DLD1 (cell line): ENCODE measurements at regions not wholly inside any gene's neighbourhood (a gene's known extent, or its start where the extent isn't known, plus 50 kb on each side); places are given as distances from the start of the nearest gene placed in this dataset.

Experiments
- in situ Hi-C: cut with HindIII; loops from 2 replicates; pipeline ENCODE4 v1.10.0; 2017; ENCODE audit warnings: low sequenced_read_pairs

DNA sequence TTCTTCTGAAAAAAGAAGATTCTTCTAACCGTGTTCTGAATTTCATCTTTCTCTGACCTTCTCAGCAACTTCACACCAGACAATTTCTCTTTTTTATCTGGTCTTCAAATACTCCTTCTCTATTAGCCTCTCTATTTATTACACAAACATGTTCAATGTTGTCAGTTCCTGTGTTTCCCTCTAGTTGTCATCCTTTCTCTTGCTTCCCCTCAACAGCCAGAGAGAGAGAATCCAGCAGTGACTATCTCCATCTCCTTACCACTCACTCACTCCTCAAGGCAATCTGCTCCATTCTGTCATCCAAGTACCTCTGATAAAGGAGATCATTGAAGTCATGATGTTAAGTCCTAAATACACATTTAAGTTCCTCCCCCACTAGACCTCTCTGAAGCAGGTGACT, 491.9 kb upstream of the CHAC2 start:
- in situ Hi-C loops: no loop called here

DNA sequence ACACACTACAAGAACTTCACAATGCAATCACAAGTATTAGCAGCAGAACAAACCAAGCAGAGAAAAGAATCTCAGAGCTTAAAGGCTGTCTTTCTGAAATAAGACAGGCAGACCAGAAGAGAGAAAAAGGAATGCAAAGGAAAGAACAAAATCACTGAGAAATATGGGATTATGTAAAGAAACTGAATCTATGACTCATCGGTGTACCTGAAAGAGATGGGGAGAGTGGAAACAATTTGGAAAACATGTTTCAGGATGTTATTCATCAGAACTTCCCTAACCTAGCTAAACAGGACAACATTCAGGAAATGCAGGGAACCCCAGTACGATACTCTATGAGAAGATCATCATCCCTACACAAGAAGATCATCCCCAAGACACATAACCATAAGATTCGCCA, 499.0 kb upstream of the CHAC2 start:
- in situ Hi-C loops: no loop called here

DNA sequence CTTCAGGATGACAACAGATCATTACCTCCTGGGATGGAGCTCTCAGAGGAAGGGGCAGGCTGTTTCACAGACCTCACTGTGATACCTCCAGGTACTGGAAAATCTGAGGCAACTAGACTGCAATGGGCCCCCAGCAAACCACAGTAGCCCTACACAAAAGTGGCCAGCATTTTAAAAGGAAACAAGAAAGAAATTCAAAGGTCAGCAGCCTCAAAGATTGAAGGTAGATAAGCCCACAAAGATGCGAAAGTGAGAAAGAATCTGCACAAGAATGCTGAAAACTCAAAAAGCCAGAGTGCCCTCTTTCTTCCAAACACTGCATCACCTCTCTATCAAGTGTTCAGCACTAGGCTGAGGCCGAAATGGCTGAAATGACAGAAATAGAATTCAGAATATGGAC, 499.5 kb upstream of the CHAC2 start:
- in situ Hi-C loops: no loop called here

DNA sequence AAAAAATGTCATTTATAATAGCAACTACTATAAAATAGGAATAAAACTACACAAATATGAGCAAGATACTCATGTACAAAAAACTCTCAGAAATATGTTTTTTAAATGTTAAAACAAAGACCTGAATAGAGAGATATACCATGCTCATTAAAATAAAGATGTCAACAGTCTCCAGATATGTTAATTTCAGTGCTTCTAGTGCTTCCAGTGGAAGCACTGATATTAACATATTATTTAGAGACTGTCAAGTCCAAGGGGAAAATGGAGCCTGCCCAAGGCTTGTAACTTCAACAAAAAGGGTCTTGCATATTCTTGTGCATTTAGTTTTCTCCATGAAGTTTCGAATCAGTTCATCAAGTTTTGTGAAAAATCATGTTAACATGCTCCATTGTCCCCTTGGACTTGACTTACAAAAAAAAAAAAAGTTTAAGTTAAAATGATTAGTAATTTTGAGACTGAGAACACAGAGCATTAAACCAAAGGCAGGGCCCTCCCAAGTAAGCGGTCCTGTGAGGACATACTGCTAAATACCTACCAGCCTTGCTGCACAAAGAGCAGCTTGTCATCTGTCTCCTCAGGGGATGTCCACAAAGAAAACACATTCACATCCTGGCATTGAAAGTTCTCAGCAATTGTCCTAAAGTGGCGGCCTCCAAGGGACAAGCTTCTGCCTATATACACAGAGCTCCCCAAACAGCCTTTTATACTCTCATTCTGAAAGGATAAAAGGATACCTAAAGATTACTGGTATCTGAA, 501.9 kb upstream of the CHAC2 start:
- in situ Hi-C loops: no loop called here

DNA sequence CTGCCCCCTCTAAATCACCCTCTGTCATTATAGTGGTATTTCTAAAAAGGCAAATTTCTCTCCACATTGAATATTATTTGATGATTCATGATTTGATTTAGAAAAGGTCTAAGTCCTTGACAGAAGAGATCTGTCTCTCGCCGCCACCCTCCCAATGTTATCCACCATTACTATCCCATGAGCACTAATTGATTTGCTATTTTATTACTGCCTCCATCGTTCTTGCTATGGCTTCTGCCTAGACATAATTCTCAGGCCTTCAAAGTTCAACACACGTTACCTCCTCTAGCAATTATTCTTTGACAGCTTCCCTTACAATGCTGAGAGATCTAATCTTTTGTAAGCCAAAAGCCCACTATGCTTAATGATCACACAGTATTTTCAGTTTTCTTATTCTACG, 507.0 kb upstream of the CHAC2 start:
- in situ Hi-C loops: no loop called here

DNA sequence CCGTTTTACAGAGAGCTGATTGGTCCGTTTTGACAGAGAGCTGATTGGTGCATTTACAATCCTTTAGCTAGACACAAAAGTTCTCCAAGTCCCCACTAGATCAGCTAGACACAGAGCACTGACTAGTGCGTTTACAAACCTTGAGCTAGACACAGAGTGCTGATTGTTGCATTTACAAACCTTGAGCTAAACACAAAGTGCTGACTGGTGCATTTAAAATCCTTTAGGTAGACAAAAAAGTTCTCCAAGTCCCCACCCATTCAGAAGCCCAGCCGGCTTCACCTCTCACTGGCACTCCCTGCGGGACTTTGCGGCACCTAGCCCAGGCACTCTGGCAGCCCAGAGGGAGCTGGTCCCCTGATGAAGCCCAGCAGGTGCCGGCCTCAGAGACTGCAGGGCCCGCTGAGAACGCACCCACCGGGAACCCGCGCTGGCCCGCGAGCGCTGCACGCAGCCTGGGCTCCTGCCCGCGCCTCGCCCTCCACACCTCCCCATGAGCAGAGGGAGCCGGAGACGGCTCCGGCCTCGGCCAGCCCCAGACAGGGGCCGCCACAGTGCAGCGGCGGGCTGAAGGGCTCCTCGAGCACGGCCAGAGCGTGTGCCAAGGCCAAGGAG, 508.1 kb upstream of the CHAC2 start:
- in situ Hi-C loops: no loop called here

DNA sequence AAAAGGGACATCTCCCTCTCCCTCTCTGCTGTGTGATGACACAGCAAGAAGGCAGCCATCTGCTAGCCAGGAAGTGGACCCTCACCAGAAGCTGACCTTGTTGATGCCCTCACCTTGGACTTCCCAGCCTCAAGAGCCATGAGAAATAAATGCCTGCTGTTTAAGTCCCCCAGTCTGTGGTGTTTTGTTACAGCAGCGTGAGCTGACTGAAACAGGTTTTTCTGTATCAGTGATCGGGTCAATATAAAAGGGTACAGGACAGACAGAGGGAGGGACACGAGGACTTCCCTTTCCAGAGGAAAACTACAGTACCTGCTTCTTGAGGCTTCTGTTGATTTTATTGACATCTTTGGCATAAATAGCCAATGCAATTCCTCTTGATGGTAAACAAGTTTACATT, 510.3 kb upstream of the CHAC2 start:
- in situ Hi-C loops: no loop called here

DNA sequence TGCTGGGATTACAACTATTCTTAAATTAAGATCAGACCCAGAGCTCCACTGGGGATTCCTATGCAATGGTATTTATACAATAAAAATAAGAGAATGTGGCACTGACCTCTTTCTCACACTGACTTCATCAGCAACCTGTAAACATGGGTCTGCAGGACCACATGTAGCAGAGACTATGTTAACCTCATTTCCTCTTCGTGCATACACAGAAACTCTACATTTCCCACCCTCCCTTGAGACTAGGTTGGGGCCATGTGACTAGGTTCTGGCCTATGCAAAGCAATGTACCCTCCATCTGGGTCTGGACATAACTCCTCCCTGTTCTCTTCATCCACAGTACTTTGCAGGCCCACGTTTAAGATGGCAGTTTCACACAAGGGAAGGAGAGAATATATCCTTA, 514.4 kb upstream of the CHAC2 start:
- in situ Hi-C loops: no loop called here

DNA sequence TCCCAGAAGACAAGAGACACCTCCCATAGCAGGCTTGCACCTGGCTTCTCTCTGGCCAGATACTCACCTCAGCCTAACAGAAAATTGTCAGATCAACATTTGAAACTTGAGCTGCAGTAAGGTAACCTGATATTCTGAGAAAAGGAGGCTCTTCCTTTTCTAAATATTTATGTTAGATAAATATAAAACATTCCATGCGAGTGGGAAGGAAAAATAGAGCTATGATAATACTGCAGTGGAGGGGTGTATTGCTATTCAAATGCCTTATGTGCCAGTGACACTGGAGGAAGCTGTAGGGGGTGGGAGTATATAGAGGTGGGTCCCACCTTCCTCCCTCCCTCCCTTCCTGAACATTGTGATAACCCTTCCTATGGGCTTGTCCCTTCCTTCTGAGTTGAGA, 515.5 kb upstream of the CHAC2 start:
- in situ Hi-C loops: no loop called here

DNA sequence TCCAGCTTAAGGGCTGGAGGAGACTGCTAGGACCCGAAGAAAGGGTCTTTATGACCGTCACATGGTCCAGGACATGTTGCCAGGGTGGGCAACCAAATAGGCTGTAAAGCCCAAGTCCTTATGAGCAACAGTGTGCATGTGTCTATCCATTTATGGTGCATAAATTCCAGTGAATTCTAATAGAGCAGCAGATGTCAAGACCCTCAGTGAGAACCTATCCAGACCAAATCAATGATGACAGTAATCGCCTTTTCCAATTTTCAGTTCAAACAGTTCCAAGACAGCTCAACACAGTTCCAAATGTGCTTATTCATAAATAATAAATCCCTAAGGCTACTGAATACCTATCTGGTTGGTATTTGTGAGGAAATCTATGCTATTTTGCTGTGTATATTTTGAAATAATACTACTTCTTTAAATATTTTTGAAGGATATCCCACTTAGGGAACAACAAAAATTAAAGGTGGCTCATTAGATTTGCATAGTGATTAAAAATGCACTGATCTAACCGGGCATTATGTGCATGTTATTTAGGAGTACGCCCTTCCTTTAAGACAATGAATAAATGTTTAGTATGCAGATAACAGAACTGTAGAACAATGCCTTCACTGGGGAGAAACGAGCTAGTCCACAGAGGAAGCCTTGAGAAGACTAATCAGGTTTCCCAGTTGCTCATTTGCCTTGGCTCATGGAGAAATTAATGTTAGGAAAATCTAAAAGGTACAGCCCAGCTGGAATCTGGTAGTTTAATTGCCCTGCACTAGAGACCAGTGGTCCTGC, 519.5 kb upstream of the CHAC2 start:
- in situ Hi-C loops: no loop called here

DNA sequence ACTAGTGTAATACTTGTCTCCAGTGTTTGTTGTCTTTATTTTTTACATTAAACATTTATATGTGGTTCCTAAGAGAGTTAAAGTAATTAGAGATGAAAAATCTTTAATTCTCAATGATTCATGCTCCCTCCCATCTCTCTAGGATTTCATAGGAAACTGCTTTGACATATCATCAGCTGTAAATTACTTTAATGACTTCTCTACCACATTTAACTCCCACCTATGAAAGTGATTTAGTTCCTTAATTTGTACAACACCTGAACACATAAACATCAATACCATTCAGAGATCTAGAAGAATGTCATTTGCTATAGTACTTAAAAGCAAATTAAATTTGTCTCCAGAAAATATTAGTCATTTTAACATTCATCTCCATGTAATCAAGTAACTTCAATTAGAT, 524.2 kb upstream of the CHAC2 start:
- in situ Hi-C loops: no loop called here

DNA sequence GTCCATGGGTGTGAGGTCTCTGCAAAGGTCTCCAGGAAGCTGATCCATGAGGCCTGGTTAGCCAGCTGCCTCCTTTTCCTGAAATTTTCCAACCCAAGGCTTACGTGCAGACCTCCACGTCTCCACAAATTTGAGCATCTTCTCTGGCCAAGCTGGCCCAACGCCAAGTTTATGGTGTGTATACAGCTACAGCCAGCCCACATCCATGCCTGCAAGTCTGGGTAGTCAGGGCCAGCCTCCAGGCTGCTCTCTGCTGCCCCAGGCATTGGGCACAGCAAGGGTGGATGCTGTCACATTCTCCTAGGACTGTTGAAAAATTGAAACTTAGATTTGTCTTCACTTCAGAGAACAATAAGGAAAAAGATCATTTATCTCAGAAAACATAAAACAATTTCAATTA, 525.5 kb upstream of the CHAC2 start:
- in situ Hi-C loops: no loop called here

DNA sequence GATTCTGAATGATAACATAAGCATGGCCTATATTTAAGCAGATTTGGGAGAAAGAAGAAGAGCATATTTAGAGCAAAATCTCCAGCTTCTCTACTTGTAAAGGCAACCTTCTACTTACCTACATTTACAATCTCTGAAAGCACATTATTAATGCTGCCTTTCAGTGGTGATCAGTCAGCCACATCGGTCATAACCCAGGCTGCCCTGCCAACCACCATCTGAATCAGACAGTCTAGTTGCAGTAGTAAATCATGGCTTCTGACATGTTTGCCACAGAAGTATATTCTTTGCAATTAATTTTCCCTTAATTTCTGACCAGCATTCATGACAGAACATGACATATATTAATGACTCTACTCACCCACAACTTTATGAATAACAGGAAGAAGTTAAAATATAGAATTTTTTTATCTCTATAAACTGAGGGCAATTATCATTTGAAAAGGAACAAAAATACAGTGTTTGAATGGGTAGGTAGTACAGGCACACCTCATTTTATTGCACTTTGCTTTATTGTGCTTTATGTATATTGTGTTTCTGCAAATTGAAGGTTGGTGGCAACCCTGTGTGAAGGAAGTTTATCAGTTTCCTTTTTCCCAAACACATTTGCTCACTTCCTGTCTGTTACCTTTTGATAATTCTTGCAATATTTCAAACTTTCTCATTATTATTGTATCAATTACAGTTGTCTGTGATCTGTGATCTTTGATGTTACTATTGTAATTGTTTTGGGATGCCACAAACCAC, 531.6 kb upstream of the CHAC2 start:
- in situ Hi-C loops: no loop called here

DNA sequence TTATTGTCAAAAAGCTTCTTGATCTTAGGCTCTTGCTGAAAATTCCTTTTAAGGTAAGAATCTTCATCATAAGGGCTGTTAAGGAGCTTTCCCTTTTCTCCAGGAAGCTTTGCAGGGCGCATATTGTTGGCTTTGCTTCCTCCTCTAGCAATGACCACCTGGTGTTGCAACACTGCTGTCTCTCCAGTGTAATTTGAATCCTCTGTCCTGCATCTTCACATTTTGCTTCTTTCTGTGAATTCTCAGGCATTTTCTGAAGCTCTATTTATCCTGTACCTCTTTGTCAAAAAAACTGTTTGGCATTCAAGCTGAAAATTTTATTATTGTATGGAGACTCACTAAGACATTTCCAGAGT, 533.1 kb upstream of the CHAC2 start:
- in situ Hi-C loops: no loop called here

DNA sequence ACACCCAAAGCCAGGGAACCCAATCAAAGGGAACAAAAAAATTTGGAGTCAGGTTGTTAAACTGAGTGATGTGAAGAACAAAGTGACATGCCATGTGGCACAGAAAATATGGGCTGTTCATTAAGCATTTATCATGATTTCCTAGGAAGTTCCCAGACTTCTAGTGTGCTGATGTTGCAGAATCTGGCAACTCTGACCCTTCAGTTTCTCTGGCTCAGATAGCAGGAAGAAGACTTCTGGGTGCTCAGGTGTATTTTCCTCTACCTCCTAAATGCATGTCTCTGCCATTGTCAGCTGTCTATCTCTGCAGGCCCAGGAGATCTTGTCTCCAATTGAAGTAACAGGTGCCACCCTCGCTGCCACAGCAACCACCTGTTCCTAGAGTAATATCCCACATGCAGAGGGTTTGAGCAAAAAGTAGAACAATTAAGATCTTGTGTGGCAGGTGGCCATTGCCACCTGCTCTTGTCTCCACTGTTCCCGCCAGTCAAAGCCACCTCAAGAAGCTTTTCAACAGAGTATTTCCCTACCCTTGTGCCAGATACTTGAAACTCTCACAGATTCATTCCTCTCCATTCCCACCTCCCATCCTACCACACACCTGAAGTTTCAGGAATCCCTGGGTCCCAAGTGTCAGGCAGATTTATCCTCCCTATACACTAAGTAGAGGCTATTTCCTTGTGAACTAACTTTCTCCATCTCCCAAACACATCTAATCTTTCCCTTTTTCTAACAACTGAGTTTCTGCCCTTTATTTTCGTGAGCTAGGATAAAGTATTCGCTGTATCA, 533.7 kb upstream of the CHAC2 start:
- in situ Hi-C loops: no loop called here

DNA sequence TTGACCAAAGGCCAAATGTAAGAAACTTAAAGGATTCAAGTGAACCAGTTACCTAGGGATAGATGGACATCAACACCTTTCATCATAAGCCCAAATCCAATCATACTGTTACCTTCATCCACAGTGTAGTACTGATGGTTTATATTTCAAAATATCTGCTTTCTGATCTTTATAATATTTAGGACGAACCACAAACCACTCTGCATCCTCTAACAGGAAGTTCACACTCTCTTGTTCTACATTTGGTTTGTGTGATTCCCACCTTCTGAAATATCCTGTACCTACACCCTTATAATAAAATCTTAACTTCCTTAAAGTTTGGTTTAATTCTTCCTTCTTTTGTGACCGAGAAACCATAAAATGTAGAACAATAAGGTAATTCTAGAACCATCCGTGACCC, 535.7 kb upstream of the CHAC2 start:
- in situ Hi-C loops: no loop called here

DNA sequence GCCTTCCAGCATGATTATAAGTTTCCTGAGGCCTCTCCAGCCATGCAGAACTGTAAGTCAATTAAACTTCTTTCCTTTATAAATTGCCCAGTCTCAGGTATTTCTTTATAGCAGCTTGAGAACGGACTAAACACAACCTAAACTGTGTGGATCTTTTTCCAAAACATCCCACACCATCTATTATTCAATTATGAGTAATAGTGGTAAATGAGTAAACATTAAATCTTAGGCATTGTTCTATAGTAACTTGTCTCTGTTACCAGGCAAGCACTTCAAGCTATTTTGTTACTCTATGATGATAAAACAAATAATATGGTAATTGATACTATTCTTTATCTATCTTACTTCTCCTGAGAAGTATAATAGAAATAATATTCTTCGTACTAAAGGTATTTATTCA, 536.9 kb upstream of the CHAC2 start:
- in situ Hi-C loops: no loop called here

DNA sequence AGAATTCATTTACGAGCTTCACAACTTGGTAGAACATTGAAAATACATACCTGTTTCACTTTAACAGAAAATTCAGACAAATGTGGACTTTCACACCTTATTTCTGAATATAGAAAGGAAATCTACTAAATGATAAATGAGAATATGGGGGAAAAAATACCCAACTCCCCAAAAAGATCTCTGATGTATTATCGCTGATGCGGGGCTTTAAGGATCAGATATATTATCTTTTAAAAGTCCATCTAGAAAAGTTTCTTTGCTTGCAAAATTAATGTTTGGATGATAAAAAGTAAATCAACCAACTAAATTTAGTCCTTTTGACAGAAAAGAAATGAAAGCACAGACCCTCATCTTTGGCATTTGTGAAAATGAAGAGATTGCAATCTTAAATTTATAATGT, 540.1 kb upstream of the CHAC2 start:
- in situ Hi-C loops: no loop called here

DNA sequence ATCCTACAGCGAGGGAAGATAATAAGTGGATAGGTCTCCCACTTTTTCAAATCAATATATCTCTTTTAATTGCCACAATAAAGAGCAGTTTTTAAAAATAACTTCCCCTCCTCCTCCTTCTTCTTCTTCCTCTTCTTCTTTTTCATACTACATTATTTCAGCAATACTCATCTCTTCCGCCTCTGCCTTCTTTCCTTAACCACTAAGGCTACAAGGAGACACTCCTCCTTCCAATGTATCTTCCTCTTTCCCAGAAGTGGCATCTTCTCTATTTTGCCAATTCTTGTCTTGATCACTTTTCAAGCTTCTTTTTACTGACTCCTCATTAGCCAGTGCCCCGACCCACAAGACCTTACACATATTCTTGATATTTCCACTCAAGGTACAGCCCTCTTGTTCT, 546.6 kb upstream of the CHAC2 start:
- in situ Hi-C loops: no loop called here

DNA sequence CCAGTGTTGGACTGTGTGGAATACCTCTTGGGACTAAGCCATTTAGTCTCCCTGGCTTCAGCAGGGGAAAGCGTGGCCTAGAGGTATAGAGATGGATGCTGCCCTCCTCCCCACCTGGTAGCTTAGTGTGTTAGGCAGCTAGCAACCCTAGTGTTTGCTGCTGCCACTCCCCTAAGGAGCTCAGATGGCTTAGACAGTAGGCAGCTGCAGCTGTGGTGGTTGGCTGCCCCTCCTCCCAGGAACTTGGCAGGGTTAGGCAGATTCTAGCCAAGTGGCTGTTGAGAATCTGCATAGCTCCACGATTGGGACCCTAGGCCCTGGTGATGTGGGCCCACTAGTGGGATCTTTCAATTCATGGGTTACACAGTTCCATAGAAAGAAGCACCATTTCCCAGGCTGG, 550.4 kb upstream of the CHAC2 start:
- in situ Hi-C loops: no loop called here

DNA sequence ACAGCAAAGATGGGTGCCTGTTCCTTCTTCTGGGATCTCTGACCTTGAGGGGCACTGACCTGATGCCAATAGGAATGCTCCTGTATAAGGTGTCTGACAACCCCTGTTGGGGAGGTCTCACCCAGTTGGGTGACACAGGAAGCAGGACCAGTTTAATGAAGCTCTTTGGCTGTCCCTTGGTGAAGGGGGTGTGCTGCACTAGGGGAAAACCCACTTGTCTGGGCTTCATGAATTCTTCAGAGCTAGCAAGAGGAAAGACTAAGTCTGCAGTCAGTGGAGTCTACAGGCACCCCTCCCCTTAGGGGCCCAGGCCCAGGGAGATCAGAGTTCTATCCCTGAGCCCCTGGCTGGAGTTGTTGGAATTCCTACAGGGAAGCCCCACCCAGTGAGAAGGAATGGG, 550.8 kb upstream of the CHAC2 start:
- in situ Hi-C loops: no loop called here
